CD4-positive, alpha-beta memory T cell (primary cell): ENCODE measurements at regions not wholly inside any gene's neighbourhood (a gene's known extent, or its start where the extent isn't known, plus 50 kb on each side); places are given as distances from the start of the nearest gene placed in this dataset.

Source experiments
- CTCF ChIA-PET: fragments of 350-600 bp; sonication (Branson Sonifier 250); formaldehyde crosslinking; loops from one replicate; lab custom pipeline; 2021; ENCODE audit warnings: inconsistent platforms; ENCODE audit not compliant: partially characterized antibody; lab: Charles Lee
- POLR2A ChIA-PET: fragments of 350-600 bp; sonication (Branson Sonifier 250); formaldehyde crosslinking; loops from one replicate; lab custom pipeline; 2021; ENCODE audit not compliant: partially characterized antibody; lab: Charles Lee
- DNase-seq, 5 donors: peaks; one replicate each; pipeline versions ENCODE4 v3.0.0 to v3.0.0-alpha.2; 2020 to 2022; ENCODE audit warnings: mixed read lengths in 1 of 5
- H3K27ac ChIP-seq: one replicate; pipeline ENCODE4 v1.7.0; 2013; ENCODE audit warnings: low read depth, low read length
- H3K27me3 ChIP-seq: 2 replicates; pipeline ENCODE4 v1.7.0; 2013; ENCODE audit warnings: mild to moderate bottlenecking, low read length, moderate library complexity; ENCODE audit not compliant: insufficient read depth
- H3K36me3 ChIP-seq: 2 replicates; pipeline ENCODE4 v1.7.0; 2013; ENCODE audit warnings: mild to moderate bottlenecking, low read length, moderate library complexity; ENCODE audit not compliant: insufficient read depth
- H3K4me1 ChIP-seq: 2 replicates; pipeline ENCODE4 v1.7.0; 2013; ENCODE audit warnings: mild to moderate bottlenecking, low read length, moderate library complexity; ENCODE audit not compliant: insufficient read depth
- H3K4me3 ChIP-seq, 2 donors: one replicate each; pipeline ENCODE4 v1.7.0; 2013; ENCODE audit warnings: low read length in 2 of 2, mild to moderate bottlenecking in 1 of 2
- H3K9me3 ChIP-seq, 2 donors: one replicate each; pipeline ENCODE4 v1.7.0; 2013; ENCODE audit warnings: low read length in 2 of 2, control low read depth in 1 of 2; ENCODE audit not compliant: control insufficient read depth in 1 of 2
- H3K27ac Mint-ChIP-seq, 7 donors: one replicate each; pipeline ENCODE4 v1.8.0; 2020 to 2021; ENCODE audit warnings: mixed read lengths in 7 of 7, mild to moderate bottlenecking in 6 of 7, inconsistent platforms in 3 of 7, moderate library complexity in 3 of 7
- H3K27me3 Mint-ChIP-seq, 2 donors: one replicate each; pipeline ENCODE4 v1.8.0; 2020 to 2021; ENCODE audit warnings: mixed read lengths in 2 of 2
- H3K36me3 Mint-ChIP-seq, 2 donors: one replicate each; pipeline ENCODE4 v1.8.0; 2020 to 2021; ENCODE audit warnings: mixed read lengths in 2 of 2, inconsistent platforms in 1 of 2, mild to moderate bottlenecking in 1 of 2
- H3K4me1 Mint-ChIP-seq, 4 donors: one replicate each; pipeline ENCODE4 v1.8.0; 2020 to 2021; ENCODE audit warnings: mixed read lengths in 4 of 4, mild to moderate bottlenecking in 1 of 4
- H3K4me3 Mint-ChIP-seq, 8 donors: one replicate each; pipeline ENCODE4 v1.8.0; 2020 to 2021; ENCODE audit warnings: mixed read lengths in 8 of 8, mild to moderate bottlenecking in 7 of 8, moderate library complexity in 6 of 8, inconsistent platforms in 3 of 8
- H3K9me3 Mint-ChIP-seq, 8 donors: one replicate each; pipeline ENCODE4 v1.8.0; 2020 to 2021; ENCODE audit warnings: mixed read lengths in 8 of 8, mild to moderate bottlenecking in 5 of 8, inconsistent platforms in 3 of 8, moderate library complexity in 1 of 8
- intact Hi-C: fragments of 100-400 bp; cut with micrococcal nuclease; formaldehyde crosslinking; loops from one replicate; pipeline ENCODE4 v1.15.1; 2023

DNA sequence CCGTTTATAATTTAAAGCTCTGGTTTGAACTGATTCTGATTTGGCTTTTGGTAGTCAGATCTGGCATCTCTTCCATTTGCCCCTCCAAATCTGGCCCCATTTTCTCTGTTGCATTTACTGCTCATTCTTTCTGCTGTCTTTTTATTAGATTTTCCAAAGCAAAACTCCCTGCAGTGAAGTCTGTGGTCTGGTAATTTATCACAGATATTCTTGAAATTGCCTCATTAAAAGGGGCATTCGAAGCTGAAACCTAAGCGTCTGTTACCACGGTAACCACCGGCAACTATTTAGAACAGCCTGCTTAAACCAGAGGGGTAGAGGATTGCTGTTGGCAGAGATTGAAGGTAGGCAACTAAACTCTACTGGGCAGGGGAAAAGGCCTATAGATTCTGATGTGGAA is 111.5 kb upstream of the UPP2 start:
- no peaks in the 10 kb centered on the region for H3K4me1 ChIP-seq
- DNase-seq = no peak
- no peak overlapping the region for H3K27ac ChIP-seq
- Mint-ChIP-seq H3K27ac (no peak overlapping the region), H3K9me3 (peaks cover 0 to 6% (median 0%) of the 10 kb centered on the region in 8 donors), H3K4me3 (no peak overlapping the region), H3K4me1 (no peaks in the 10 kb centered on the region), H3K27me3 (peaks cover 3 to 7% of the 10 kb centered on the region in 2 donors), H3K36me3 (peaks cover 0 to 3% of the 10 kb centered on the region in 2 donors)
- H3K36me3 ChIP-seq = no peaks in the 10 kb centered on the region
- ChIA-PET POLR2A (no interaction called here), CTCF (interaction anchor here (1.5 kb wide), 1 partner anchor 17 kb away, joined by 3 read pairs; no protein-coding TSS in a partner anchor)
- H3K27me3 ChIP-seq = no peaks in the 10 kb centered on the region
- H3K9me3 ChIP-seq = no peaks in the 10 kb centered on the region
- H3K4me3 ChIP-seq = no peak overlapping the region
- intact Hi-C loops = no loop called here

DNA sequence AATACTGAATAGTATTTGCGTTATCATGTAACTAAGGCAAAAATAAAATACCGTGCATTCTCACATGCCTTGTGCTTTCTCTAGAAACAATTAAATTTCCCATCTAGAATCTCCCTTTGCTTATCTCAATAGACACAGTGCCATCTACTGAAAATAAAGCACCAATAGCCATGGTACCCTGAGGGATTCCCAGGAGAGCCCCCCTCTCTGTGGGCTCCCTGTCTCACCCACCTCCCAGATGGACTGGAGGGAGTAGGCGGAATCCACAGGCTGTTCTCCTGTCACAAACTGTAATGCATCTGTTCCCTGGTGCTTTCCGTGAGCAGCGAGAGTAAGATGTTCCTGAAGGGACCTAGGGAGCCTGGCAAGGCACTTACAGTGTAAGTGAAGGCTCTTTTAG is 112.4 kb upstream of the UPP2 start:
- Histone ChIP-seq H3K4me3 (no peak overlapping the region), H3K27ac (no peak overlapping the region), H3K36me3 (no peaks in the 10 kb centered on the region), H3K9me3 (no peaks in the 10 kb centered on the region), H3K4me1 (no peaks in the 10 kb centered on the region), H3K27me3 (no peaks in the 10 kb centered on the region)
- no peak for DNase-seq
- H3K4me1 Mint-ChIP-seq = no peaks in the 10 kb centered on the region
- H3K36me3 Mint-ChIP-seq = peaks cover 0 to 3% of the 10 kb centered on the region in 2 donors
- ChIA-PET CTCF (interaction anchor here (1.5 kb wide), 1 partner anchor 18 kb away, joined by 3 read pairs; no protein-coding TSS in a partner anchor), POLR2A (no interaction called here)
- intact Hi-C loops = no loop called here
- H3K27ac Mint-ChIP-seq = no peak overlapping the region
- peaks cover 0 to 6% (median under 1%) of the 10 kb centered on the region in 8 donors for H3K9me3 Mint-ChIP-seq
- H3K4me3 Mint-ChIP-seq = no peak overlapping the region
- peaks cover 3 to 8% of the 10 kb centered on the region in 2 donors for H3K27me3 Mint-ChIP-seq

DNA sequence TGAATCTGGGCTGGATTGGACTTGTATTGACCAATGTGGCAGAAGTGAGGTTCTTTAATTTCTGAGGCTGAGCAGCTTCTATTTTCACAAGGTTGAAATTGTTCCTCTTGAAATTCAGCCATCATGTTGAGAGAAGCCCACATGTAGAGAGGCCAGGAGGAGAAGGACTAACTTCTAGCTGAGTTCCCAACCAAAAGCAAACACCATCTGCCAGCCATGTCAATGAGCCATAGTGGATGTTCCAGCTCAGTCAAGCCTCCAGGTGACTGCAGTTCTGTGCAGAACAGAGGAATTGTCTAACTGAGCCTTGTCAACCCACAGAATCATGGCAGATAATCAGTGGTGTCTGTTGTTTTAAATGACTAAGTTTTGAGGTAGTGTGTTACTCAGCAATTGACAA is 110.6 kb upstream of the ACVR1 start:
- Histone ChIP-seq H3K36me3 (no peaks in the 10 kb centered on the region), H3K4me1 (no peaks in the 10 kb centered on the region), H3K27me3 (no peaks in the 10 kb centered on the region), H3K27ac (no peak overlapping the region), H3K4me3 (no peak overlapping the region), H3K9me3 (no peaks in the 10 kb centered on the region)
- H3K4me1 Mint-ChIP-seq = no peaks in the 10 kb centered on the region
- POLR2A ChIA-PET = no interaction called here
- H3K4me3 Mint-ChIP-seq = no peak overlapping the region
- DNase-seq = no peak
- intact Hi-C loops = no loop called here
- peaks cover 2 to 8% of the 10 kb centered on the region in 2 donors for H3K27me3 Mint-ChIP-seq
- H3K27ac Mint-ChIP-seq = no peak overlapping the region
- CTCF ChIA-PET = interaction anchor here (1.2 to 1.5 kb wide), 2 partner anchors 25 to 209 kb away, joined by 3 to 6 read pairs; no protein-coding TSS in a partner anchor
- peaks cover 0 to 16% (median 4%) of the 10 kb centered on the region in 8 donors for H3K9me3 Mint-ChIP-seq
- peaks cover 0 to 3% of the 10 kb centered on the region in 2 donors for H3K36me3 Mint-ChIP-seq

DNA sequence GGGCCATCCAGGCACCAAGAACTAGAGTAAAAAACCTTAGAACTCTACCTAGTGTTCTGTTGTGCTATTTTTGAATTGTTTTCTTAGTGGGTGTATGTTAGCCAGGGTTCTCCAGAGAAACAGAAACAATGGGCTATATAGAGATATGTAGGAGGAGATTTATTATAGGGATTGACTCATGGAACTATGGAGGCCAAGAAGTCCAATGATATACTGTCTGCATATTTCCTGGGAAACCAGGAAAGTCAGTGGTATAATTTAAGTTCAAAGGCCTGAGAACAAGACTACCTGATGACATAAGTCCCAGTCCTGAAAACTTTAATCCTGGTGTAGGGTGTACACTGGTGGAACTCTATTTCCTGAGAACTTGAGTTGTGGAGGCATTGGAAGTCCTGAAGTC is 108.7 kb upstream of the ACVR1 start:
- H3K27me3 ChIP-seq = no peaks in the 10 kb centered on the region
- H3K9me3 Mint-ChIP-seq = peaks cover 2 to 29% (median 10%) of the 10 kb centered on the region in 8 donors
- no peak overlapping the region for H3K4me3 Mint-ChIP-seq
- DNase-seq = no peak
- CTCF ChIA-PET = no interaction called here
- POLR2A ChIA-PET = no interaction called here
- no peaks in the 10 kb centered on the region for H3K4me1 Mint-ChIP-seq
- no peak overlapping the region for H3K27ac ChIP-seq
- H3K4me1 ChIP-seq = no peaks in the 10 kb centered on the region
- H3K9me3 ChIP-seq = peaks cover 0 to 5% of the 10 kb centered on the region in 2 donors
- H3K36me3 ChIP-seq = no peaks in the 10 kb centered on the region
- no peak overlapping the region for H3K4me3 ChIP-seq
- H3K27ac Mint-ChIP-seq = no peak overlapping the region
- intact Hi-C loops = no loop called here
- peaks cover 0 to 8% of the 10 kb centered on the region in 2 donors for H3K36me3 Mint-ChIP-seq
- peaks cover 0 to 8% of the 10 kb centered on the region in 2 donors for H3K27me3 Mint-ChIP-seq

DNA sequence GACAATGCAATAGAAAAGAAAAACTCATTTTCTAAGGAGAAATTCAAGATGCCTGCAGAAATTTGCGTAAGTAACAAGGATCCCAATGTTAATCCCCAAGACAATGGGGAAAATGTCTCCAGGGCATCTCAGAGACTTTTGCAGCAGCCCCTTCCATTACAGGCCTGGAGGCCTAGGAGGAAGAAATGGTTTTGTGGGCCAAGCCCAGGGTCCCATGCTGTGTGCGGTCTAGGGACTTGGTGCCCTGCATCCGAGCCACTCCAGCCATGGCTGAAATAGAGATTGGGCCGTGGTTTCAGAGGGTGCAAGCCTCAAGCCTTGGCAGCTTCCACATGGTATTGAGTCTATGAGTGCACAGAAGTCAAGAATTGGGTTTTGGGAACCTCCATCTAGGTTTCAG is 103.9 kb upstream of the ACVR1 start:
- no peak overlapping the region for H3K4me3 ChIP-seq
- no peaks in the 10 kb centered on the region for H3K4me1 ChIP-seq
- Mint-ChIP-seq H3K4me1 (no peaks in the 10 kb centered on the region), H3K4me3 (no peak overlapping the region), H3K27me3 (peaks cover 2 to 3% of the 10 kb centered on the region in 2 donors), H3K9me3 (peaks cover 5 to 46% (median 18%) of the 10 kb centered on the region in 8 donors), H3K36me3 (peaks cover 2 to 10% of the 10 kb centered on the region in 2 donors), H3K27ac (no peak overlapping the region)
- ChIA-PET POLR2A (no interaction called here), CTCF (no interaction called here)
- intact Hi-C loops = no loop called here
- DNase-seq = no peak
- H3K36me3 ChIP-seq = no peaks in the 10 kb centered on the region
- H3K9me3 ChIP-seq = peaks cover 0 to 5% of the 10 kb centered on the region in 2 donors
- no peak overlapping the region for H3K27ac ChIP-seq
- no peaks in the 10 kb centered on the region for H3K27me3 ChIP-seq

DNA sequence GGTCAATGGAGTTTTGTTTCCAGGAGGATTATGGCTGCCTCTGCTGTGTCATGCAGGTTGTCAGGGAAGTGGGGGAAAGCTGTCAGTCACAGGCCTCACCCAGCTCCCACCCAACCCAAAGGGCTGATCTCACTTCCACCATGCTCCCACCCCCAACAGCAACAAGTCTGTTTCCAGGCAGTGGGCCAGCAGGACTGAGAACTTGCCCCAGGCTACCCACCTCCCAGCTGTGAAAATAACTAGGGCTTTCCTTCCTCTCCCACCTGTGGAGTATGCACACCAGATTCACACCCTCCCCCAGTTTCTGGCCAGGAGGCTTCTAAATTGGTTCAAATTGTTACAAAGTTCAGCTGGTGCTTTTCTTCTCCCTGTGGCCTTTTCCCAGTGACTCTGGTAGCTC is 95.6 kb upstream of the ACVR1 start:
- Histone ChIP-seq H3K27me3 (no peaks in the 10 kb centered on the region), H3K36me3 (no peaks in the 10 kb centered on the region), H3K4me1 (no peaks in the 10 kb centered on the region), H3K27ac (no peak overlapping the region), H3K4me3 (no peak overlapping the region), H3K9me3 (no peaks in the 10 kb centered on the region)
- ChIA-PET POLR2A (no interaction called here), CTCF (interaction anchor here (1.1 kb wide), 1 partner anchor 479 kb away, joined by 3 read pairs; no protein-coding TSS in a partner anchor)
- H3K27me3 Mint-ChIP-seq = no peaks in the 10 kb centered on the region
- intact Hi-C loops = no loop called here
- H3K4me3 Mint-ChIP-seq = no peak overlapping the region
- H3K9me3 Mint-ChIP-seq = peaks cover 0 to 4% (median 1%) of the 10 kb centered on the region in 8 donors
- no peaks in the 10 kb centered on the region for H3K4me1 Mint-ChIP-seq
- no peak for DNase-seq
- H3K36me3 Mint-ChIP-seq = peaks cover under 1 to 9% of the 10 kb centered on the region in 2 donors
- H3K27ac Mint-ChIP-seq = no peak overlapping the region

GRCh38 chr2:157967856-157968255 is 91.7 kb upstream of the ACVR1 start:
- Histone ChIP-seq H3K9me3 (no peaks in the 10 kb centered on the region), H3K27me3 (no peaks in the 10 kb centered on the region), H3K4me1 (no peaks in the 10 kb centered on the region), H3K36me3 (no peaks in the 10 kb centered on the region), H3K4me3 (no peak overlapping the region), H3K27ac (no peak overlapping the region)
- Mint-ChIP-seq H3K27ac (no peak overlapping the region), H3K36me3 (peaks cover 0 to 9% of the 10 kb centered on the region in 2 donors), H3K27me3 (no peaks in the 10 kb centered on the region), H3K4me3 (no peak overlapping the region), H3K9me3 (peaks cover 0 to 7% (median 0%) of the 10 kb centered on the region in 8 donors), H3K4me1 (no peaks in the 10 kb centered on the region)
- ChIA-PET POLR2A (no interaction called here), CTCF (no interaction called here)
- intact Hi-C loops = no loop called here
- no peak for DNase-seq
